ENCODE measurements at regions not wholly inside any gene's neighbourhood (a gene's known extent, or its start where the extent isn't known, plus 50 kb on each side); places are given as distances from the start of the nearest gene placed in this dataset.

DNA sequence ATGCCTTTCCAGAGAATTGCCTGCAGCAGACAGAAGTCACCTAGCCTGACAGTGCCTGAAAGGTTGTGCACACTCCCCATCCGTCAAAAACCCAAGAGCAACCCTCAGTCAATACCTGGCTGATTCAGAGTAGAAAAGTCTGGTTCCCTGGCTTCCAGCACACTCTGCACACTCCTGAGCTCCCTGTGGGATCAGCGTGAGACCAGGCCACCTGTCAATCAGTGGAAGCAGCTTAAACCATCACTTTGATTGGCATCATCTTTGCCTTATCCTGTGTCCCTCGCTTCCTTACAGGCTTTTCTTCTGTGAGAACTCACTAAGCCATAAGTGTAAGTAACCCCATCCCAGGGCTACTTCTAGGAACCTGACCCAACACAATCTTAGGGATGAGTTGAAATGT, 109.8 kb downstream of the ACTL7B start:
- Histone ChIP-seq H3K27ac (ENCODE audit: insufficient read depth, low read length) (no peak overlapping the region), H2BK120ac (ENCODE audit: low read depth, low read length) (no peak overlapping the region), H4K8ac (ENCODE audit: low read depth in 2 of 2, low read length in 2 of 2) (no peak overlapping the region), H2BK5ac (ENCODE audit: low read depth, low read length, poor library complexity, severe bottlenecking) (no peak overlapping the region), H3K9me1 (ENCODE audit: insufficient read depth, low read length) (no peaks in the 10 kb centered on the region), H4K20me1 (ENCODE audit: insufficient read depth, low read length) (no peaks in the 10 kb centered on the region), H3K18ac (ENCODE audit: low read depth, low read length) (no peak overlapping the region), H2AFZ (replicated peaks; ENCODE audit: low read length, poor library complexity) (no peak overlapping the region), H3K4ac (ENCODE audit: low read depth, low read length) (no peak overlapping the region), H2AK5ac (ENCODE audit: low read depth, low read length) (no peak overlapping the region), H3K23ac (ENCODE audit: low read depth, low read length) (no peak overlapping the region), H3K9ac (ENCODE audit: low read depth, low read length) (no peak overlapping the region), H3K36me3 (ENCODE audit: control insufficient read depth, insufficient read depth, low read length) (no peaks in the 10 kb centered on the region), H3K56ac (ENCODE audit: extremely low read depth, insufficient read depth, low read length) (no peak overlapping the region), H3K4me3 (ENCODE audit: insufficient read depth, low read depth, low read length) (no peak overlapping the region), H4K91ac (ENCODE audit: insufficient read depth, low read depth, low read length) (no peak overlapping the region), H3K14ac (replicated peaks; ENCODE audit: low read depth, low read length) (no peak overlapping the region), H2BK20ac (ENCODE audit: low read depth, low read length) (no peak overlapping the region), H2AK9ac (replicated peaks; ENCODE audit: low read depth, low read length, poor library complexity) (no peak overlapping the region), H3K27me3 (ENCODE audit: control insufficient read depth, insufficient read depth, low read length) (no peaks in the 10 kb centered on the region), H3K4me2 (ENCODE audit: low read depth, low read length) (no peak overlapping the region), H3K79me1 (ENCODE audit: low read depth in 1 of 2, low read length in 2 of 2) (no peaks in the 10 kb centered on the region), H4K5ac (ENCODE audit: low read depth, low read length) (no peak overlapping the region), H3K9me3 (ENCODE audit: control insufficient read depth, insufficient read depth, low read length) (no peaks in the 10 kb centered on the region), H3K4me1 (ENCODE audit: control insufficient read depth, insufficient read depth, low read length) (no peaks in the 10 kb centered on the region), H2BK15ac (ENCODE audit: low read depth, low read length) (no peak overlapping the region)
- TF ChIP-seq CTCF (conservative IDR thresholded peaks at IDR 0.05; ENCODE audit: low read depth, low read length) = no peak
- TF ChIP-seq CHD1 (IDR thresholded peaks at IDR 0.05; ENCODE audit: low read depth, low read length) = no peak
- no peak for TF ChIP-seq POLR2A (IDR thresholded peaks at IDR 0.05; ENCODE audit: low read depth, low read length)
- no peak for TF ChIP-seq BHLHE40 (IDR thresholded peaks at IDR 0.05; ENCODE audit: low read depth, low read length)
- TF ChIP-seq, protein P1, sequence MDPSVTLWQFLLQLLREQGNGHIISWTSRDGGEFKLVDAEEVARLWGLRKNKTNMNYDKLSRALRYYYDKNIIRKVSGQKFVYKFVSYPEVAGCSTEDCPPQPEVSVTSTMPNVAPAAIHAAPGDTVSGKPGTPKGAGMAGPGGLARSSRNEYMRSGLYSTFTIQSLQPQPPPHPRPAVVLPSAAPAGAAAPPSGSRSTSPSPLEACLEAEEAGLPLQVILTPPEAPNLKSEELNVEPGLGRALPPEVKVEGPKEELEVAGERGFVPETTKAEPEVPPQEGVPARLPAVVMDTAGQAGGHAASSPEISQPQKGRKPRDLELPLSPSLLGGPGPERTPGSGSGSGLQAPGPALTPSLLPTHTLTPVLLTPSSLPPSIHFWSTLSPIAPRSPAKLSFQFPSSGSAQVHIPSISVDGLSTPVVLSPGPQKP (IDR thresholded peaks at IDR 0.05; ENCODE audit: borderline replicate concordance, low read depth, low read length) = no peak
- TF ChIP-seq NFE2L2 (IDR thresholded peaks at IDR 0.05; ENCODE audit: low read depth, low read length) = no peak
- no peak for TF ChIP-seq RCOR1 (IDR thresholded peaks at IDR 0.05; ENCODE audit: insufficient replicate concordance, low read length)
- no peak for TF ChIP-seq RFX5 (IDR thresholded peaks at IDR 0.05; ENCODE audit: low read depth, low read length)
- no peak for TF ChIP-seq FOS (IDR thresholded peaks at IDR 0.05; ENCODE audit: low read depth, low read length)
- TF ChIP-seq, protein P2, sequence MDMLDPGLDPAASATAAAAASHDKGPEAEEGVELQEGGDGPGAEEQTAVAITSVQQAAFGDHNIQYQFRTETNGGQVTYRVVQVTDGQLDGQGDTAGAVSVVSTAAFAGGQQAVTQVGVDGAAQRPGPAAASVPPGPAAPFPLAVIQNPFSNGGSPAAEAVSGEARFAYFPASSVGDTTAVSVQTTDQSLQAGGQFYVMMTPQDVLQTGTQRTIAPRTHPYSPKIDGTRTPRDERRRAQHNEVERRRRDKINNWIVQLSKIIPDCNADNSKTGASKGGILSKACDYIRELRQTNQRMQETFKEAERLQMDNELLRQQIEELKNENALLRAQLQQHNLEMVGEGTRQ (IDR thresholded peaks at IDR 0.05; ENCODE audit: low read depth, low read length) = no peak
- no peak for TF ChIP-seq MAZ (IDR thresholded peaks at IDR 0.05; ENCODE audit: borderline replicate concordance, low read depth, low read length)
- dilution Hi-C loops (cut with HindIII; ENCODE audit: low sequenced_read_pairs, unreplicated experiment) = no loop called here
- ChIA-PET CTCF (interaction anchor here (1.0 kb wide), 1 partner anchor 16 kb away, joined by 5 read pairs; no protein-coding TSS in a partner anchor), POLR2A (ENCODE audit: unreplicated experiment) (no interaction called here)
- BruUV-seq (replicated peaks) = no TSS peak
- intact Hi-C loops (cut with micrococcal nuclease) = no loop called here
- WGBS, 2 experiments (ENCODE audit: extremely low coverage in 2 of 2, insufficient read length in 1 of 2) = no CpG with 5 or more reads among the region's 3 CpGs
- DNase-seq = no peak
- in situ Hi-C loops (cut with MboI; ENCODE audit: low sequenced_read_pairs) = no loop called here
- ATAC-seq (ENCODE audit: low read depth) = no peak
